Ectodermal cell (in vitro differentiated cells): ENCODE measurements at regions not wholly inside any gene's neighbourhood (a gene's known extent, or its start where the extent isn't known, plus 50 kb on each side); places are given as distances from the start of the nearest gene placed in this dataset.

ENCODE experiments used
- H3K27ac ChIP-seq: 2 replicates; pipeline ENCODE4 v1.7.0; 2013; ENCODE audit warnings: mild to moderate bottlenecking, low read depth, low read length; ENCODE audit not compliant: insufficient read depth, poor library complexity, severe bottlenecking
- H3K27me3 ChIP-seq: 2 replicates; pipeline ENCODE4 v1.7.0; 2013; ENCODE audit warnings: mild to moderate bottlenecking, low read length; ENCODE audit not compliant: insufficient read depth, control insufficient read depth, poor library complexity, severe bottlenecking
- H3K36me3 ChIP-seq: one replicate; pipeline ENCODE4 v1.7.0; 2013; ENCODE audit warnings: low read length; ENCODE audit not compliant: control insufficient read depth, insufficient read depth
- H3K4me1 ChIP-seq: one replicate; pipeline ENCODE4 v1.7.0; 2013; ENCODE audit warnings: low read length; ENCODE audit not compliant: control insufficient read depth, insufficient read depth
- H3K4me3 ChIP-seq: 2 replicates; pipeline ENCODE4 v1.7.0; 2013; ENCODE audit warnings: low read depth, low read length, control low read depth; ENCODE audit not compliant: insufficient read depth
- H3K9me3 ChIP-seq: 2 replicates; pipeline ENCODE4 v1.7.0; 2013; ENCODE audit warnings: mild to moderate bottlenecking, low read length, moderate library complexity; ENCODE audit not compliant: control insufficient read depth
- WGBS, 2 experiments: methylation state at CpG; one replicate each; pipeline ENCODE4 v1.1.7; 2013; ENCODE audit warnings: missing lambda C conversion rate in 2 of 2; 5-methylcytosine and 5-hydroxymethylcytosine counted together

- H3K27me3 ChIP-seq: no peaks in the 10 kb centered on the region
- no peaks in the 10 kb centered on the region for H3K9me3 ChIP-seq
- no peaks in the 10 kb centered on the region for H3K36me3 ChIP-seq
- H3K4me3 ChIP-seq: no peak overlapping the region
- H3K27ac ChIP-seq: no peak overlapping the region
- WGBS, 2 experiments: 89 to 94% methylated on average over 4 of the region's 4 CpGs
- H3K4me1 ChIP-seq: no peaks in the 10 kb centered on the region
Measured at GRCh38 chr12:111022386-111022785, 102.0 kb upstream of the MYL2 start.

GRCh38 chr12:111014547-111014946 lies 94.2 kb upstream of the MYL2 start:
- Histone ChIP-seq H3K9me3 (no peaks in the 10 kb centered on the region), H3K36me3 (no peaks in the 10 kb centered on the region), H3K4me3 (no peak overlapping the region), H3K27ac (no peak overlapping the region), H3K27me3 (peaks cover 5% of the 10 kb centered on the region), H3K4me1 (no peaks in the 10 kb centered on the region)
- 86 to 88% methylated on average over 6 of the region's 6 CpGs for WGBS, 2 experiments

- no peak overlapping the region for H3K27ac ChIP-seq
- peaks cover 5% of the 10 kb centered on the region for H3K27me3 ChIP-seq
- WGBS, 2 experiments: 95% methylated on average over 3 of the region's 3 CpGs
- no peaks in the 10 kb centered on the region for H3K9me3 ChIP-seq
- H3K4me1 ChIP-seq: no peaks in the 10 kb centered on the region
- no peaks in the 10 kb centered on the region for H3K36me3 ChIP-seq
- no peak overlapping the region for H3K4me3 ChIP-seq
Measured at GRCh38 chr12:111012918-111013317, 92.5 kb upstream of the MYL2 start.

- no peak overlapping the region for H3K4me3 ChIP-seq
- H3K9me3 ChIP-seq: no peaks in the 10 kb centered on the region
- no peaks in the 10 kb centered on the region for H3K36me3 ChIP-seq
- peaks cover 5% of the 10 kb centered on the region for H3K27me3 ChIP-seq
- H3K27ac ChIP-seq: no peak overlapping the region
- WGBS, 2 experiments: 95% methylated on average over 15 of the region's 15 CpGs
- H3K4me1 ChIP-seq: no peaks in the 10 kb centered on the region
Measured at GRCh38 chr12:111011999-111012600, 91.7 kb upstream of the MYL2 start.

- WGBS, 2 experiments: 88 to 90% methylated on average over 5 to 6 of the region's 6 CpGs
- H3K9me3 ChIP-seq: no peaks in the 10 kb centered on the region
- H3K36me3 ChIP-seq: no peaks in the 10 kb centered on the region
- H3K4me1 ChIP-seq: no peaks in the 10 kb centered on the region
- no peak overlapping the region for H3K27ac ChIP-seq
- H3K27me3 ChIP-seq: peaks cover under 1% of the 10 kb centered on the region
- no peak overlapping the region for H3K4me3 ChIP-seq
Measured at GRCh38 chr12:111010916-111011657, 90.7 kb upstream of the MYL2 start.

GRCh38 chr12:111010061-111010460 lies 89.7 kb upstream of the MYL2 start:
- H3K4me1 ChIP-seq: no peaks in the 10 kb centered on the region
- WGBS, 2 experiments: 96 to 97% methylated on average over 3 of the region's 3 CpGs

GRCh38 chr12:111006621-111007020 lies 86.2 kb upstream of the MYL2 start:
- no peaks in the 10 kb centered on the region for H3K4me1 ChIP-seq
- WGBS, 2 experiments: 86 to 90% methylated on average over 2 of the region's 2 CpGs
- no peaks in the 10 kb centered on the region for H3K27me3 ChIP-seq
- no peaks in the 10 kb centered on the region for H3K36me3 ChIP-seq
- no peak overlapping the region for H3K4me3 ChIP-seq
- no peaks in the 10 kb centered on the region for H3K9me3 ChIP-seq
- H3K27ac ChIP-seq: no peak overlapping the region

More at GRCh38 chr12:111010061-111010460, 89.7 kb upstream of the MYL2 start:
- Histone ChIP-seq H3K4me3 (no peak overlapping the region), H3K36me3 (no peaks in the 10 kb centered on the region), H3K27ac (no peak overlapping the region), H3K27me3 (no peaks in the 10 kb centered on the region), H3K9me3 (no peaks in the 10 kb centered on the region)

GRCh38 chr12:110998971-110999370 lies 78.6 kb upstream of the MYL2 start:
- Histone ChIP-seq H3K36me3 (no peaks in the 10 kb centered on the region), H3K4me3 (no peak overlapping the region), H3K27ac (no peak overlapping the region), H3K27me3 (no peaks in the 10 kb centered on the region), H3K4me1 (no peaks in the 10 kb centered on the region), H3K9me3 (no peaks in the 10 kb centered on the region)
- WGBS, 2 experiments: 92 to 93% methylated on average over 2 of the region's 2 CpGs

- no peak overlapping the region for H3K4me3 ChIP-seq
- 80 to 85% methylated on average over 3 of the region's 3 CpGs for WGBS, 2 experiments
- no peaks in the 10 kb centered on the region for H3K36me3 ChIP-seq
- H3K4me1 ChIP-seq: no peaks in the 10 kb centered on the region
- H3K27ac ChIP-seq: no peak overlapping the region
- no peaks in the 10 kb centered on the region for H3K9me3 ChIP-seq
- H3K27me3 ChIP-seq: no peaks in the 10 kb centered on the region
Measured at GRCh38 chr12:110998165-110998564, 77.8 kb upstream of the MYL2 start.

- Histone ChIP-seq H3K27ac (no peak overlapping the region), H3K36me3 (no peaks in the 10 kb centered on the region), H3K4me3 (no peak overlapping the region), H3K4me1 (no peaks in the 10 kb centered on the region), H3K27me3 (no peaks in the 10 kb centered on the region), H3K9me3 (no peaks in the 10 kb centered on the region)
- 93 to 96% methylated on average over 4 to 5 of the region's 5 CpGs for WGBS, 2 experiments
Measured at GRCh38 chr12:110996415-110996814, 76.0 kb upstream of the MYL2 start.
